Central memory CD8-positive, alpha-beta T cell (primary cell): ENCODE measurements at regions not wholly inside any gene's neighbourhood (a gene's known extent, or its start where the extent isn't known, plus 50 kb on each side); places are given as distances from the start of the nearest gene placed in this dataset.
"Not testable (repeated sequence)": the region's sequence is repeated elsewhere in the genome, so short reads cannot be mapped to it uniquely, and the experiment has no call there.

Experiments used
- ATAC-seq: fragments of 150-1000 bp; cut with Tn5 transposase; replicated peaks from 2 replicates; pipeline ENCODE4 v1.10.0; 2022; ENCODE audit warnings: mild to moderate bottlenecking, moderate FRiP score, moderate number of reproducible peaks; ENCODE audit not compliant: poor library complexity, severe bottlenecking; ENCODE audit errors: extremely low read depth
- DNase-seq, 2 donors: peaks; one replicate each; pipeline ENCODE4 v3.0.0; 2021; ENCODE audit warnings: low spot score in 2 of 2
- H3K27ac Mint-ChIP-seq: one replicate; pipeline ENCODE4 v1.8.0; 2022; ENCODE audit warnings: low read depth, mild to moderate bottlenecking, moderate library complexity, mixed read lengths
- H3K27me3 Mint-ChIP-seq: one replicate; pipeline ENCODE4 v1.8.0; 2022; ENCODE audit warnings: mixed read lengths
- H3K36me3 Mint-ChIP-seq: one replicate; pipeline ENCODE4 v1.8.0; 2022; ENCODE audit warnings: mild to moderate bottlenecking, moderate library complexity, mixed read lengths; ENCODE audit not compliant: insufficient read depth
- H3K4me1 Mint-ChIP-seq: one replicate; pipeline ENCODE4 v1.8.0; 2022; ENCODE audit warnings: mixed read lengths
- H3K4me3 Mint-ChIP-seq: one replicate; pipeline ENCODE4 v1.8.0; 2022; ENCODE audit warnings: mild to moderate bottlenecking, moderate library complexity, mixed read lengths
- H3K9me3 Mint-ChIP-seq: one replicate; pipeline ENCODE4 v1.8.0; 2022; ENCODE audit warnings: mixed read lengths

DNA sequence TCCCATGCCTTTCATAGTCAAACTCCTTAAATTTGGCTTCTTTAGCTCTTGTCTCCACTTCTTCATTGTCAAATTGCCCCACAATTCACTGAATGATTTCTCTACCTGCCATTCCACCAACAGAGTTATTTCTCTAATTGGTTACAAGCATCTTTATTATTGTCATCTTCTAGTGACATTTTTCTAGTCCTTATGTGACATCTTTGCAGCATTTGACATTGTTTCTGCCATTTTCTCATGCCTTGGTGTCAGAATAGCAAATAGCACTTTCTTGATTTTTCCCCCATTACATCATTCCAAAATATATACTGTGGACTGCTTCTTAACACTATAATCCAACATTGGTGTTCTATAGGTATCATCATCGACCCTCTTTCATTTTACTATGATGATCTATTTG lies 137.7 kb upstream of the HDDC2 start:
- no peak overlapping the region for H3K27ac Mint-ChIP-seq
- DNase-seq (no peak), ATAC-seq (no peak)
- no peaks in the 10 kb centered on the region for H3K36me3 Mint-ChIP-seq
- peaks cover 27% of the 10 kb centered on the region for H3K27me3 Mint-ChIP-seq
- H3K4me3 Mint-ChIP-seq, result no peak overlapping the region
- H3K9me3 Mint-ChIP-seq, result no peaks in the 10 kb centered on the region
- no peaks in the 10 kb centered on the region for H3K4me1 Mint-ChIP-seq

DNA sequence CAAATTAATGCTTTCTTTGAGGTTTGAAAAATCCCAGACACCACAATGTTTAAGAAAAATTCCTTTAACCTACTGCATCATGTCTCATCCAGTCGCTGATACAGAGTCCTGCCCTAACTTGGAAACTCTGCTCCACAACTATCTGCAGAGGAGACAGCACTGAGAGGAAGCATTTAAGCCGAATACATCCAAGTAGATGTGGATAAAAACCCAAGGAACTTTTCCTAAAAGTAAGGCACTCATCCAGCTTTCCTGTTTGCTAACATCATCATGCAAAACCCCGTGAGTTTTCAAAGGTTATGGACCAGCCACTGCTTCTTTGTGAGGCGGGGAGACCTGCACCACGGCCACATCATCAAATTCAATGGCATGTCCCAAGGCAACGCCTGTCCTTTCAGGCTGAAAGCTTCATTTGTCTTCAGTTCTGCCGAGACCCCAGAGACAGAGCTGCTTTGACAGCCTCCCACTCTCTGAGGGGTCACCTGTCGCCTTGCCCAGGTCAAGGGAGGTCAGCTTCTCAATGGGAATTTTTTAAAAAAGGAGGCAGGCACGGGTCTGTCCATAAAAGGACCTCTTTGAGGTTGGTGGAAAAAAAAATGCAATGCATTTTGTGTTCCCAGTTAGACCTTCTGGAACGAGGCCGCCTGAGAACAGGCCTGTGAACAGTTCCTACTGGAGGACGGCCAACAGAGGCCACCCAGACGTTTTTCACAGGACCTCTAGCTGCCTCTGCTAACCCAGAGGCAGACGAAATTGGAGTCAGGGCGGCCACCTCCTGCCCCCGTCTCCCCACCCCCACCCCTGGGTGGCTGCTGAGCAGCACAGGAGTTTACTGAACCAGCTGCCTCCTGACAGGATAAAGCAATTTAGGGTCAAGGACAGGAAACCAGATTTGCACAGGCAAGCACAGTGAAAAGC lies 142.5 kb upstream of the HDDC2 start:
- Mint-ChIP-seq H3K27me3 (peaks cover 36% of the 10 kb centered on the region), H3K36me3 (no peaks in the 10 kb centered on the region), H3K4me1 (no peaks in the 10 kb centered on the region), H3K27ac (no peak overlapping the region), H3K4me3 (no peak overlapping the region), H3K9me3 (no peaks in the 10 kb centered on the region)
- ATAC-seq, result no peak
- DNase-seq, result no peak

DNA sequence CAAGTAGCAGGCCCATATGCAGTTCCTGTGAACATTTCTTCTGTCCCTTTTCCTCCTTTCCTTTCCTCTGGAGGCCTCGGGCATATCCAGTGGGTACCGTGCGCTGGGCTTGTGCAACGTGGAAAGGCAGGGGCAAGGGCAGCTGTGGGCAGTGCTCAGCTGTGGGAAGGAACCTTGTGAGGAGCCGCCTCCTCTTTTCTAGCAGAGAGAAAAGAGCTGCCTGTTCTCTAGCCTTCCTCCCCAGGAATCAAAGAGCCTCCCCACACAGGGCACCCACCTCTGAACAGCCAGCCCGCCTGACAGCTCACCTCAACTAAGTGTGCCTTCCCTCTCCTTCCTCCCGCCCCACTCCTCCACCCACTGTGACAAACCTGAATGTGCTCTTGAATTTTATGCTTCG lies 143.3 kb upstream of the HDDC2 start:
- no peak overlapping the region for H3K27ac Mint-ChIP-seq
- ATAC-seq, result no peak
- H3K9me3 Mint-ChIP-seq, result no peaks in the 10 kb centered on the region
- no peaks in the 10 kb centered on the region for H3K36me3 Mint-ChIP-seq
- H3K4me1 Mint-ChIP-seq, result no peaks in the 10 kb centered on the region
- no peak for DNase-seq
- no peak overlapping the region for H3K4me3 Mint-ChIP-seq
- H3K27me3 Mint-ChIP-seq, result peaks cover 44% of the 10 kb centered on the region

DNA sequence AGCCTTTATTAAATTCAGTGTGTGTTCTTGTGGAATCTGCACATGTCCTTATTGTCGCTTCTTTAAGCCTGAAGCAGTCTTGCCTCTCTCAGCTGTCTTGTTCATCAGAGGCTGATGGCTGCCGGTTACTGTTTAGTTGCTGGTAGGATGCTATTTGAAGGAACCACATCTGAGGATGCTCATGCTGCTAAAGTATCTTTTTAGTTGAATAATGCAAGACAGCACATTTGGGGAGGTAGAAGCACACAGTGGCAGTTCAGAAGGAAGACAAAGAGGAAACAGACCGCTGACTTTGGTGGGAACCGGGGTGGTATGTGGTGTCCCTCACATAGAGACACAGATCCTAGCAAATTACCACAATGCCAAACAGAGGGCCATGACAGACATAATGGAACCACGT lies 144.2 kb upstream of the HDDC2 start:
- no peaks in the 10 kb centered on the region for H3K36me3 Mint-ChIP-seq
- H3K4me3 Mint-ChIP-seq, result no peak overlapping the region
- DNase-seq, result no peak
- no peak for ATAC-seq
- H3K27me3 Mint-ChIP-seq, result peaks cover 53% of the 10 kb centered on the region
- no peaks in the 10 kb centered on the region for H3K4me1 Mint-ChIP-seq
- no peak overlapping the region for H3K27ac Mint-ChIP-seq
- H3K9me3 Mint-ChIP-seq, result no peaks in the 10 kb centered on the region

DNA sequence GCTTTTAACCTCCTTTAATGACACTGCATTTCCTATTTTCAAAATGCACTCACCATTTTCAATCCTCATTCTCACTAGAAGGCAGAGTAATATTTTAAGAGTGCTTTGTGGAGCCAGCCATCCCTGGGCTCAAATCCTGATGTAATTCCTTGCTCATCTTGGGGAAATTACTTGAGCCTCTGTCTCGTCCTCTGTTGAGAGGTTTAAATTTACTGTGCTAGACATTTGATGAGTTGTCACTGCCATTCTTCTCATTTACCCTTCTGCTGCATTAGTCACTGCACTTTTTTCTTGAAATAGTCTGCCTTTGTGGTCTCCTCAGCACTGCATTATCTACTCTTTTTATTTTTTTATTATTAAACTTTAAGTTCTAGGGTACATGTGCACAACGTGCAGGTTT lies 150.0 kb upstream of the HDDC2 start:
- peaks cover 34% of the 10 kb centered on the region for H3K27me3 Mint-ChIP-seq
- ATAC-seq, result no peak
- H3K4me3 Mint-ChIP-seq, result no peak overlapping the region
- peaks cover 6% of the 10 kb centered on the region for H3K9me3 Mint-ChIP-seq
- H3K36me3 Mint-ChIP-seq, result no peaks in the 10 kb centered on the region
- no peak for DNase-seq
- no peaks in the 10 kb centered on the region for H3K4me1 Mint-ChIP-seq
- H3K27ac Mint-ChIP-seq, result no peak overlapping the region

DNA sequence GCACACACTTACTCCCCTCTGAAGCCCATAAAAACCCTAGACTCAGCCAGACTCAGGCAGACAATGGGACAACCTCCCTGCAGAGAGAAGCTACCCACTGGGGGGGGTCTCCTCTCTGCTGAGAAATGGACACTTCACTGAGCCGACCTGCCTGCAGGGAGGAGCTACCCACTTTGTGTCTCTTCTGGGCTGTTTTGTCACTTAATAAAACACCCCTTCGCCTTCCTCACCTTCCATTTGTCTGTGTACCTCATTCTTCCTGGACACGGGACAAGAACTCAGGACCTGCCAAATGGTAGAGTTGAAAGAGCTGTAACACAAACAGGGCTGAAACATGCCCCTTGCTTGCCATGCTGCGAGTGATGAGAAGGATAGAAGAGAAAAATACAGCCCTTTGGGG lies 151.7 kb upstream of the HDDC2 start:
- ATAC-seq (no peak), DNase-seq (no peak)
- no peaks in the 10 kb centered on the region for H3K36me3 Mint-ChIP-seq
- peaks cover 41% of the 10 kb centered on the region for H3K27me3 Mint-ChIP-seq
- H3K9me3 Mint-ChIP-seq, result peaks cover 6% of the 10 kb centered on the region
- H3K27ac Mint-ChIP-seq, result no peak overlapping the region
- H3K4me3 Mint-ChIP-seq, result no peak overlapping the region
- H3K4me1 Mint-ChIP-seq, result no peaks in the 10 kb centered on the region

DNA sequence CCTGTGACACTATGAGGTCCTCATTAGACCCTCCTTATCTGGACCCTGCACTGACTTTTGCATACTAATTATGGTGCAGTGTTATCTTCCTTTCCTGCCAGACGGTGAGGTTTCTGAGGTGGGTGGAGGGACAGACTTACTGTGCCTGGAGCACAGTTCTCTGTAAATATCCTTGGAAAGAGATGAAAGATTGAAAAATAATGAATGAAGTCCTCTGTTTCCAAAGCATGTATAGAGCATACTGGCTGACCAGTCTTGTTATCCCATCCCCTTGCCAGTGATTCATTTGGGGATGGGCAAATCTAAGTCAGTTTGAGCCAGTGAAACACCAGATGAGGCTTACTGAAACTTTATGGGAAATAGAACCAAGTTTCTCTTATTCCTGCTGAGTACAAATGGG lies 152.6 kb upstream of the HDDC2 start:
- H3K27me3 Mint-ChIP-seq, result peaks cover 48% of the 10 kb centered on the region
- DNase-seq (no peak), ATAC-seq (no peak)
- no peaks in the 10 kb centered on the region for H3K36me3 Mint-ChIP-seq
- no peak overlapping the region for H3K27ac Mint-ChIP-seq
- H3K9me3 Mint-ChIP-seq, result peaks cover 11% of the 10 kb centered on the region
- H3K4me3 Mint-ChIP-seq, result no peak overlapping the region
- H3K4me1 Mint-ChIP-seq, result no peaks in the 10 kb centered on the region

DNA sequence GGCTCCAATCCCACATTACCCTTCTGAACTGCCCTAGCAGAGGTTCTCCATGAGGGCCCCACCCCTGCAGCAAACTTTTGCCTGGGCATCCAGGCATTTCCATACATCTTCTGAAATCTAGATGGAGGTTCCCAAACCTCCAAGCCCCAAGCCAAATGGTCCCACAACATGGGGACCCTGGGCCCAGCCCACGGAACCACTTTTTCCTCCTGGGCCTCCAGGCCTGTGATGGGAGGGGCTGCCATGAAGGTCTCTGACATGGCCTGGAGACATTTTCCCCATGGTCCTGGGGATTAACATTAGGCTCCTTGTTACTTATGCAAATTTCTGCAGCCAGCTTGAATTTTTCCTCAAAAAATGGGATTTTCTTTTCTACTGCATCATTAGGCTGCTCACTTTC lies 156.7 kb upstream of the HDDC2 start:
- not testable (repeated sequence) for H3K4me3 Mint-ChIP-seq, H3K36me3 Mint-ChIP-seq, DNase-seq, H3K9me3 Mint-ChIP-seq, ATAC-seq, H3K27ac Mint-ChIP-seq, H3K4me1 Mint-ChIP-seq
- H3K27me3 Mint-ChIP-seq, result peaks cover 16% of the 10 kb centered on the region

DNA sequence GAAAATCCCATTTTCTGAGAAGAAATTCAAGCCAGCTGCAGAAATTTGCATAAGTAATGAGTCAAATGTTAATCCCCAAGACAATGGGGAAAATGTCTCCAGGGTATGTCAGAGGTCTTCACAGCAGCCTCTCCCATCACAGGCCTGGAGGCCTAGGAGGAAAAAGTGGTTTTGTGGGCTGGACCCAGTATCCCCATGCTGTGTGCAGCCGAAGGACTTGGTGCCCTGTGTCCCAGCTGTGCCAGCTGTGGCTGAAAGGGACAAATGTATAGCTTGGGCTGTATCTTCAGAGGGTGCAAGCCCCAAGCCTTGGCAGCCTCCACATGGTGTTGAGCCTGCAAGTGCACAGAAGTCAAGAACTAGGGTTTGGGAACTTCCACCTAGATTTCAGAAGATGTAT lies 163.6 kb upstream of the HDDC2 start:
- not testable (repeated sequence) for DNase-seq, H3K4me1 Mint-ChIP-seq, H3K4me3 Mint-ChIP-seq, H3K36me3 Mint-ChIP-seq, H3K27ac Mint-ChIP-seq, ATAC-seq
- H3K27me3 Mint-ChIP-seq, result peaks cover 61% of the 10 kb centered on the region
- peaks cover 12% of the 10 kb centered on the region for H3K9me3 Mint-ChIP-seq

DNA sequence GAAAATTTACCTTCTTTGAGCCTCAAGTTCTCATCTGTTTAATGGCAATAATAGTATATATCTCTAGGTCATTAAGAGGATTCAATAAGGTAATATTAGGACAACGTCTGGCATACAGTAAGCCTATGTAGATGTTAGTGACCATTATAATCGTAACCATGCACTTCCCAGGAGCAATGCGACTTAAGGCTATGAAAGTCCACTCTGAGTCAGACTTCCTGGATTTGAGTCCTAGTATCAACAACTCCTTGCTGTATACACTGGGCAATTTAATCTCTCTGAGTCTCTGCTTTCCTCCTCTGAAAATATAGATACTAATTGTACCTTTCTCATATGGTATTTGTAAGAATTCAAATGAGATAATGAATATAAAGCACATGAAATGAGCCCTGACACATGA lies 168.1 kb upstream of the HDDC2 start:
- no peak overlapping the region for H3K4me3 Mint-ChIP-seq
- ATAC-seq (no peak), DNase-seq (no peak)
- peaks cover 7% of the 10 kb centered on the region for H3K9me3 Mint-ChIP-seq
- H3K27ac Mint-ChIP-seq, result no peak overlapping the region
- peaks cover 56% of the 10 kb centered on the region for H3K27me3 Mint-ChIP-seq
- no peaks in the 10 kb centered on the region for H3K4me1 Mint-ChIP-seq
- peaks cover 2% of the 10 kb centered on the region for H3K36me3 Mint-ChIP-seq

DNA sequence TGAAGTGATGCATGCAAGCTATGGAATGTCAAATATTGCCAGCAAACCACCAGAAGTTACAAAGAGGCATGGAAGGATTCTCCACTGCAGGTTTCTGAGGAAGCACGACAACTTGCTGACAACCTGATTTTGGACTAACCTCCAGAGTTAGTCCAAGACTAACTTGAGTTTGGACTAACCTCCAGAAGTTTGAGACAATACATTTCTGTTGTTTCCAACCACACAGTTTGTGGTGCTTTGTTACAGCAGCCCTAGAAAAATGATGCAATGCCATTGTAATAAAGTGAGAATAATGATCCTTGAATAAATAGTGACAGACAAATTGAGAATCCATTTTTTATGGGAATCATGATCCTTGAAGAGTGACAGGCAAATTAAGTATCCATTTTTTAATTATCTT lies 169.9 kb upstream of the HDDC2 start:
- peaks cover 2% of the 10 kb centered on the region for H3K36me3 Mint-ChIP-seq
- H3K27me3 Mint-ChIP-seq, result peaks cover 39% of the 10 kb centered on the region
- H3K27ac Mint-ChIP-seq, result no peak overlapping the region
- DNase-seq (no peak), ATAC-seq (no peak)
- peaks cover 5% of the 10 kb centered on the region for H3K9me3 Mint-ChIP-seq
- no peak overlapping the region for H3K4me3 Mint-ChIP-seq
- no peaks in the 10 kb centered on the region for H3K4me1 Mint-ChIP-seq

DNA sequence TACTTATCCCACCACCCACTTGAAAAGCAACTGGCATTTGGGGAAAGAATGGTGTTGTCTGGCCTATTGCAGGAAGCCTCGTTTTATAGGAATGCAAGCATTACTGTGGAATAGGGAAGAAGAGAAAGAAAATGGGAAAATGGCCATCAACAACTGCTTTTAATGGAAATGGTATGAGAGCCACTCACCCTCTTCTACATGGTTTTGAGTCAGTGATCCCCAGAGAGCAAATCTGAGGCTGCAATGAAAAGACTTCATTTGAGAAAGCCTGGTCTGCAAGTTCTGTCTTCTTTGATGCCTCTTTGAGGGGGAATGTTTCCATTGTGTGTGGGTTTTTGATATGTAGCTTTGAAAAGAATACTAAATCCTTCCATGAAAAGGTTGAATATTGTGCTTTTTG lies 172.3 kb upstream of the HDDC2 start:
- no peak for DNase-seq

DNA sequence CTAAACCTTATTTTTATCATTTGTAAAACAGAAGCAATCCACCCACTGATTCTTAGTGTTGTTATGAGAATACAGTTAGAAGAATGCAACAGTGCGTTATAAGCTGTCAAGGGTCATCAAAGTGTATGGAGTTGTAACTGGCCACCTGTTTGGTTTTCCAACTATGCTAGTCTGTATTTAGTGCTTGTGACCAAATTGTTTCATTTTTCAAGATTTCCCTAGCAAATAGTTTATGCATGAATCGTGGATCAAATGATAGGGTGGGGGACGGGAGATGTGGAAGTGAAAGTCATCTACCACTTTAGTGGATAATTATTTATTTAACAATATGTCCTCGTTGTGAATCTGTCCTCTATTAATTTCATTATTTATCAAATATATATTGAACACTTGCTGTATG lies 175.4 kb upstream of the HDDC2 start:
- Mint-ChIP-seq H3K9me3 (no peaks in the 10 kb centered on the region), H3K4me1 (no peaks in the 10 kb centered on the region), H3K4me3 (no peak overlapping the region), H3K27ac (no peak overlapping the region), H3K36me3 (no peaks in the 10 kb centered on the region), H3K27me3 (peaks cover 8% of the 10 kb centered on the region)
- ATAC-seq (no peak), DNase-seq (no peak)

More for the DNA sequence above, 172.3 kb upstream of the HDDC2 start:
- Mint-ChIP-seq H3K27me3 (peaks cover 16% of the 10 kb centered on the region), H3K4me3 (no peak overlapping the region), H3K36me3 (peaks cover 2% of the 10 kb centered on the region), H3K27ac (no peak overlapping the region), H3K9me3 (no peaks in the 10 kb centered on the region), H3K4me1 (no peaks in the 10 kb centered on the region)
- ATAC-seq, result no peak
